ENCODE measurements at regions not wholly inside any gene's neighbourhood (a gene's known extent, or its start where the extent isn't known, plus 50 kb on each side); places are given as distances from the start of the nearest gene placed in this dataset.

DNA sequence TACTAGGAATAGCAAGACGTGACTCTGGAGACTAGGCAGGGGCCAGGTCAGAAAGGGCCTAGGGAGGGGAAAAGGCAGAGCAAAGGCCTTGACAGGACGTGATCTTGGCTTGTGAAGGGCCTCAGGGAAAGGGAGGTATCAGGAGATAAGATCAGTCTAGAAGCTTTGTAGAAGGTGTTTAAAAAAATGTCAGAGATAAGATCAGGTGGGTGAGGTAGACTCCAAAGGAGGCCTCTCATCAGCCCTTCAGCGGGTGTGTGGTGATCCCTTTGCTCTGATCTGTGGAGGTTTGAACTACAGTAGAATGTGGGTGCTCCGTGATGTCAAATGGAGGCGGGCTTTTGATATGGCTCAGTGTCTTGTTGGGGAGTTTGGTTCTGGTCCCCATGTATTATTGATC is 78.8 kb upstream of the PRPS1 start:
- TF ChIP-seq, protein P1, sequence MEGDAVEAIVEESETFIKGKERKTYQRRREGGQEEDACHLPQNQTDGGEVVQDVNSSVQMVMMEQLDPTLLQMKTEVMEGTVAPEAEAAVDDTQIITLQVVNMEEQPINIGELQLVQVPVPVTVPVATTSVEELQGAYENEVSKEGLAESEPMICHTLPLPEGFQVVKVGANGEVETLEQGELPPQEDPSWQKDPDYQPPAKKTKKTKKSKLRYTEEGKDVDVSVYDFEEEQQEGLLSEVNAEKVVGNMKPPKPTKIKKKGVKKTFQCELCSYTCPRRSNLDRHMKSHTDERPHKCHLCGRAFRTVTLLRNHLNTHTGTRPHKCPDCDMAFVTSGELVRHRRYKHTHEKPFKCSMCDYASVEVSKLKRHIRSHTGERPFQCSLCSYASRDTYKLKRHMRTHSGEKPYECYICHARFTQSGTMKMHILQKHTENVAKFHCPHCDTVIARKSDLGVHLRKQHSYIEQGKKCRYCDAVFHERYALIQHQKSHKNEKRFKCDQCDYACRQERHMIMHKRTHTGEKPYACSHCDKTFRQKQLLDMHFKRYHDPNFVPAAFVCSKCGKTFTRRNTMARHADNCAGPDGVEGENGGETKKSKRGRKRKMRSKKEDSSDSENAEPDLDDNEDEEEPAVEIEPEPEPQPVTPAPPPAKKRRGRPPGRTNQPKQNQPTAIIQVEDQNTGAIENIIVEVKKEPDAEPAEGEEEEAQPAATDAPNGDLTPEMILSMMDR (IDR thresholded peaks at IDR 0.05), result no peak
- no peak for TF ChIP-seq POLR2A (IDR thresholded peaks at IDR 0.05)
